Psoas muscle (tissue), 7 donors: ENCODE measurements at regions not wholly inside any gene's neighbourhood (a gene's known extent, or its start where the extent isn't known, plus 50 kb on each side); places are given as distances from the start of the nearest gene placed in this dataset.
A peak's percentile ranks its signal among the peaks of the same experiment; 100 is the strongest.

Experiments
- ATAC-seq, 4 donors: fragments of 200-7000 bp; cut with Tn5 transposase; one replicate each; pipeline ENCODE4 v1.9.1; 2020; ENCODE audit warnings: moderate library complexity in 3 of 4, mild to moderate bottlenecking in 2 of 4
- DNase-seq, 2 donors: peaks; one replicate each; pipeline ENCODE4 v3.0.0-alpha.2; 2020
- H3K27ac ChIP-seq: fragments of 200-600 bp; one replicate; pipeline ENCODE4 v1.8.0; 2022
- H3K27me3 ChIP-seq, 3 donors: fragments of 200-600 bp in 1 of 3; one replicate each; pipeline versions ENCODE4 v1.6.1 to v1.8.0; 2013 to 2022; ENCODE audit warnings: low read length in 2 of 3, mild to moderate bottlenecking in 2 of 3, moderate library complexity in 1 of 3; ENCODE audit not compliant: insufficient read depth in 3 of 3
- H3K36me3 ChIP-seq, 2 donors: fragments of 200-600 bp in 1 of 2; one replicate each; pipeline versions ENCODE4 v1.6.1 to v1.8.0; 2013 to 2022; ENCODE audit warnings: low read depth in 1 of 2, mild to moderate bottlenecking in 1 of 2, moderate library complexity in 1 of 2; ENCODE audit not compliant: insufficient read depth in 1 of 2
- H3K4me1 ChIP-seq: fragments of 200-600 bp; one replicate; pipeline ENCODE4 v1.8.0; 2022
- H3K4me3 ChIP-seq: fragments of 200-600 bp; one replicate; pipeline ENCODE4 v1.8.0; 2022; ENCODE audit warnings: mild to moderate bottlenecking
- H3K9me3 ChIP-seq: fragments of 200-600 bp; one replicate; pipeline ENCODE4 v1.8.0; 2022
- CTCF ChIP-seq: fragments of 200-600 bp; IDR thresholded peaks from one replicate; pipeline ENCODE4 v1.8.0; 2022; ENCODE audit warnings: antibody characterized with exemption
- WGBS, 3 donors: extraction: QIAGEN DNeasy Blood & Tissue Kit; methylation state at CpG; one replicate each; pipeline versions ENCODE4 v1.1.6 to v1.1.7; 2013; 5-methylcytosine and 5-hydroxymethylcytosine counted together
- intact Hi-C, 2 donors: fragments of 100-400 bp; cut with DNase I; formaldehyde crosslinking; loops; one replicate each; pipeline versions ENCODE4 v1.11.0 to v1.14.2; 2022
- donor health status: healthy with polysubstance abuse.
- donor health status: DM: no; HTN: no; CAD: no; lungs with moderate emphysema.
- donor health status: Bipolar disorder and iron deficiency.
- donor health status: healthy.
- donor health status: DM: yes; HTN: yes; CAD: no.
- donor health status: DM: no; HTN: no; CAD: no.
- donor health status: DM: yes; HTN: yes; CAD: no.

GRCh38 chr9:88077071-88077617 is 61.1 kb downstream of the SPATA31C2 start:
- DNase-seq (no peak), ATAC-seq (no peak)
- intact Hi-C loops, result no loop called here
- Histone ChIP-seq H3K9me3 (no peaks in the 10 kb centered on the region), H3K27me3 (peaks cover 2 to 29% (median 4%) of the 10 kb centered on the region in 3 donors), H3K27ac (no peak overlapping the region), H3K36me3 (no peaks in the 10 kb centered on the region), H3K4me3 (peak overlapping the region; percentile 65), H3K4me1 (no peaks in the 10 kb centered on the region)
- 40 to 45% (median 44%) methylated on average over 20 of the region's 20 CpGs for WGBS, 3 donors
- TF ChIP-seq CTCF, result no peak

GRCh38 chr9:88076286-88077070 is 61.8 kb downstream of the SPATA31C2 start:
- intact Hi-C loops, result no loop called here
- peaks cover 2 to 29% (median 4%) of the 10 kb centered on the region in 3 donors for H3K27me3 ChIP-seq
- ATAC-seq, result peak; percentile 37 to 67 (median 60)
- no peaks in the 10 kb centered on the region for H3K4me1 ChIP-seq
- H3K27ac ChIP-seq, result no peak overlapping the region
- peak; percentile 55 to 61 for DNase-seq
- no peaks in the 10 kb centered on the region for H3K36me3 ChIP-seq
- H3K9me3 ChIP-seq, result no peaks in the 10 kb centered on the region
- WGBS, 3 donors, result 0 to 3% (median 1%) methylated on average over 45 to 57 of the region's 57 CpGs
- TF ChIP-seq CTCF, result no peak
- H3K4me3 ChIP-seq, result peak overlapping the region; percentile 65

- H3K4me1 ChIP-seq, result no peaks in the 10 kb centered on the region
- no peak for TF ChIP-seq CTCF
- no peak overlapping the region for H3K27ac ChIP-seq
- ATAC-seq, result no peak
- peaks cover 2 to 29% (median 4%) of the 10 kb centered on the region in 3 donors for H3K27me3 ChIP-seq
- DNase-seq, result no peak
- 1 to 2% (median 1%) methylated on average over 12 of the region's 12 CpGs for WGBS, 3 donors
- H3K36me3 ChIP-seq, result no peaks in the 10 kb centered on the region
- no peaks in the 10 kb centered on the region for H3K9me3 ChIP-seq
- intact Hi-C loops, result no loop called here
- peak overlapping the region; percentile 65 for H3K4me3 ChIP-seq
Measured at GRCh38 chr9:88075966-88076285, 62.3 kb downstream of the SPATA31C2 start.

GRCh38 chr9:88075506-88075905 is 62.8 kb downstream of the SPATA31C2 start:
- intact Hi-C loops, result no loop called here
- Histone ChIP-seq H3K27me3 (peaks cover 2 to 29% (median 4%) of the 10 kb centered on the region in 3 donors), H3K4me3 (no peak overlapping the region), H3K9me3 (no peaks in the 10 kb centered on the region), H3K4me1 (no peaks in the 10 kb centered on the region), H3K36me3 (no peaks in the 10 kb centered on the region), H3K27ac (no peak overlapping the region)
- 57 to 70% (median 61%) methylated on average over 3 of the region's 3 CpGs for WGBS, 3 donors
- no peak for DNase-seq
- ATAC-seq, result no peak
- no peak for TF ChIP-seq CTCF
